Loucy (cell line): ENCODE measurements at regions not wholly inside any gene's neighbourhood (a gene's known extent, or its start where the extent isn't known, plus 50 kb on each side); places are given as distances from the start of the nearest gene placed in this dataset.

Experiments used
- CTCF ChIP-seq: fragments of 200-600 bp; sonication (generic); conservative IDR thresholded peaks from 2 replicates; pipeline ENCODE4 v1.5.1; 2014; ENCODE audit warnings: mild to moderate bottlenecking, antibody characterized with exemption, low read length
- EZH2phosphoT487 ChIP-seq: fragments of 200-600 bp; IDR thresholded peaks from 2 replicates; pipeline ENCODE4 v1.6.1; 2018; ENCODE audit warnings: antibody characterized with exemption, mild to moderate bottlenecking, moderate library complexity, borderline replicate concordance

GRCh38 chr18:2302628-2303516, 268.4 kb downstream of the METTL4 start:
- TF ChIP-seq CTCF (no peak), EZH2phosphoT487 (no peak)
